Retinal pigment epithelial cell (primary cell): ENCODE measurements at regions not wholly inside any gene's neighbourhood (a gene's known extent, or its start where the extent isn't known, plus 50 kb on each side); places are given as distances from the start of the nearest gene placed in this dataset.
"Not testable (repeated sequence)": the region's sequence is repeated elsewhere in the genome, so short reads cannot be mapped to it uniquely, and the experiment has no call there.

ENCODE experiments used
- DNase-seq: peaks from one replicate; pipeline ENCODE4 v3.0.0-alpha.2; 2010; ENCODE audit warnings: low read depth
- H3K4me3 ChIP-seq: 2 replicates; pipeline ENCODE4 v1.5.1; 2011; ENCODE audit warnings: mild to moderate bottlenecking, low read length, control low read depth, moderate library complexity
- TF ChIP-seq, protein P1 (sequence below): conservative IDR thresholded peaks from 2 replicates; pipeline ENCODE4 v1.5.1; 2011; ENCODE audit warnings: low read depth, low read length, control low read depth, inconsistent platforms

DNA sequence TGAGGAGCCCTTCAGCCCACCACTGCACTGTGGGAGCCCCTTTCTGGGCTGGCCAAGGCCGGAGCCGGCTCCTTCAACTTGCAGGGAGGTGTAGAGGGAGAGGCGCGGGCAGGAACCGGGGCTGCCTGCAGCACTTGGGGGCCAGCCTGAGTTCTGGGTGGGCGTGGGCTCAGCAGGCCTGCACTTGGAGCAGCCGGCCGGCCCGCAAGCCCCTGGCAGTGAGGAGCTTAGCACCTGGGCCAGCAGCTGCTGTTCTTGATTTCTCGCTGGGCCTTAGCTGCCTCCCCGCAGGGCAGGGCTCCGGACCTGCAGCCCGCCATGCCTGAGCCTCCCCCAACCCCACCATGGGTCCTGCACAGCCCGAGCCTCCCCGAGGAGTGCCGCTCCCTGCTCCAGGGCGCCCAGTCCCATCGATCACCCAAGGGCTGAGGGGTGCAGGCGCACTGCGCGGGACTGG, 101.7 kb upstream of the ADGRB3 start:
- DNase-seq = no peak
- TF ChIP-seq, protein P1, sequence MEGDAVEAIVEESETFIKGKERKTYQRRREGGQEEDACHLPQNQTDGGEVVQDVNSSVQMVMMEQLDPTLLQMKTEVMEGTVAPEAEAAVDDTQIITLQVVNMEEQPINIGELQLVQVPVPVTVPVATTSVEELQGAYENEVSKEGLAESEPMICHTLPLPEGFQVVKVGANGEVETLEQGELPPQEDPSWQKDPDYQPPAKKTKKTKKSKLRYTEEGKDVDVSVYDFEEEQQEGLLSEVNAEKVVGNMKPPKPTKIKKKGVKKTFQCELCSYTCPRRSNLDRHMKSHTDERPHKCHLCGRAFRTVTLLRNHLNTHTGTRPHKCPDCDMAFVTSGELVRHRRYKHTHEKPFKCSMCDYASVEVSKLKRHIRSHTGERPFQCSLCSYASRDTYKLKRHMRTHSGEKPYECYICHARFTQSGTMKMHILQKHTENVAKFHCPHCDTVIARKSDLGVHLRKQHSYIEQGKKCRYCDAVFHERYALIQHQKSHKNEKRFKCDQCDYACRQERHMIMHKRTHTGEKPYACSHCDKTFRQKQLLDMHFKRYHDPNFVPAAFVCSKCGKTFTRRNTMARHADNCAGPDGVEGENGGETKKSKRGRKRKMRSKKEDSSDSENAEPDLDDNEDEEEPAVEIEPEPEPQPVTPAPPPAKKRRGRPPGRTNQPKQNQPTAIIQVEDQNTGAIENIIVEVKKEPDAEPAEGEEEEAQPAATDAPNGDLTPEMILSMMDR = no peak
- H3K4me3 ChIP-seq = no peak overlapping the region

DNA sequence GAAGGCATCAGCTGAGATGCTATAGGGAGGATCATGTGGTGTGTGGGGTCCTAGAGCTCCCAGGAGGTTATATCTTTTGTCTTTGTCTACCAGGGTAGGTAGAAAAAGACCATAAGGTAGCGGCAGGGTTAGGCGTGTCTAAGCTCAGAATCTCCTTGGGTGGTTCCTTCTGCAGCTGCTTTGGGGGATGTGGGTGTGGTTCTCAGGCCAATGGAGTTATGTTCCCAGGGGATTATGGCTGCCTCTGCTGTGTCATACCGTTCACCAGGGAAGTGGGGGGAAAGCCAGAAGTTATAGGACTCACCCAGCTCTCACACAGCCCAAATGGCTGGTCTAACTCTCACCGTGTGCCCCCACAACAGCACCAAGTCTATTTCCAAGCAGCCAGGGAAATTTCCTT, 107.4 kb upstream of the ADGRB3 start:
- no peak overlapping the region for H3K4me3 ChIP-seq
- DNase-seq = no peak
- TF ChIP-seq, protein P1 = no peak

DNA sequence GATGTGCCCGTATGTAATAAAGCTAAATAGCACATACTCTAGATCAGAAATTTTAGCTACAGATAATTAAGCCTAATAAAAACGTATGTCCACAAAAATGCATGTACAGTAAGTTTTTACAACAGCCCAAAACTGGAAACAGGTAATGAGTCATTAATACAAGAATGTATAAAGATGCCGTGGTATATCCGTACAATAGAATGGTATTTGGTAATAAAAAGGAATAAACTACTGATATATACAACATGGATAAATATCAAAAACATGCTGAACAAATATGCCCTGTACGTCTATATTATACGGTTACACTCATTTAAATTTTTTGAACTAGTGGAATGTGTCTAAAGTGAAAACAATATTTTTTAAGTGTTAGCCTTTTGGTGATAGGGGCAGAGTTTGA, 128.2 kb upstream of the ADGRB3 start:
- TF ChIP-seq, protein P1 = no peak
- no peak overlapping the region for H3K4me3 ChIP-seq
- no peak for DNase-seq

DNA sequence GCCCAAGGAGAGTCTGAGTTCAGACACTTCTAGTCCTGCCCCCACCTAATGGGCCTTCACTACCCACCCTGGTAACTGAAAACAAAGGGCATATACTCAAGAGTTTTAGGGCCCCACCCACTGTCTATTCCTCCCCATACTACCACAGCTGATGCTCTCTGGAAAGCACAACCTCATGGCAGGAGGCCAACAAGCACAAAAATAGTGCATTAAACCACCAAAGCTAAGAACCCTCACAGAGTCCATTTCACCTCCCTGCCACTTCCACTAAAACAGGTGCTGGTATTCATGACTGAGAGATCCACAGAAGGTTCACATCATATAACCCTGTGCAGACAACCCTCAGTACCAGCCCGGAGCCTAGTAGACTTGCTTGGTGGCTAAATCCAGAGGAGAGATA, 132.1 kb upstream of the ADGRB3 start:
- no peak for DNase-seq

DNA sequence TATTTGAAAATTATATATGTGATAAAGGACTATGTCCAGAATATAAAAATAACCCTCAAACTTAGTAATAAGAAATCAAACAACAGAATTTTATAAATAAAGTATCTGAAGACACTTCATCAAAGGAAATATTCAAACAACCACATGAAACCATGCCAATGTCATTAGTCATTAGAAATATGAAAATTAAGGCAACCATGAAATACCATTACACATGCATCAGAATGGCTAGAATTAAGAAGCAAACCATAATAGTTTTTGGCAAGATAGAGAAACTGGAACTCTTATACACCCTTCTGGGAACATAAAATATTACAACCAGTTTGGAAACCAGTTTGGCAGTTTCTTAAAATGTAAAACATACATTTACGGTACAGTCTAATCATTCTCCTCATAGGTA, 137.2 kb upstream of the ADGRB3 start:
- TF ChIP-seq, protein P1 = no peak
- peak; percentile 7 for DNase-seq
- no peak overlapping the region for H3K4me3 ChIP-seq

More for the DNA sequence above, 132.1 kb upstream of the ADGRB3 start:
- H3K4me3 ChIP-seq = no peak overlapping the region
- TF ChIP-seq, protein P1 = no peak

DNA sequence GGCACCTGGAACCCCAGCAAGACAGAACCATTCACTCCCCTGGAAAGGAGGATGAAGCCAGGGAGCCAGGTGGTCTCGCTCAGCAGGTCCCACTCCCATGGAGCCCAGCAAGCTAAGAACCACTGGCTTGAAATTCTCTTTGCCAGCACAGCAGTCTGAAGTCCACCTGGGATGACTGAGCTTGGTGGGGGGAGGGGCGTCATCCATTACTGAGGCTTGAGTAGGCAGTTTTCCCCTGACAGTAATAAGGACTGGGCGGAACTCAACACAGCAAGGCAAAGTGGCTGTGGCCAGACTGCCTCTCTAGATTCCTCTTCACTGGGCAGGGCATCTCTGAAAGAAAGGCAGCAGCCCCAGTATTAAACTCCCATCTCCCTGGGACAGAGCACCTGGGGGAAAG, 140.2 kb upstream of the ADGRB3 start:
- DNase-seq, H3K4me3 ChIP-seq: not testable (repeated sequence)

DNA sequence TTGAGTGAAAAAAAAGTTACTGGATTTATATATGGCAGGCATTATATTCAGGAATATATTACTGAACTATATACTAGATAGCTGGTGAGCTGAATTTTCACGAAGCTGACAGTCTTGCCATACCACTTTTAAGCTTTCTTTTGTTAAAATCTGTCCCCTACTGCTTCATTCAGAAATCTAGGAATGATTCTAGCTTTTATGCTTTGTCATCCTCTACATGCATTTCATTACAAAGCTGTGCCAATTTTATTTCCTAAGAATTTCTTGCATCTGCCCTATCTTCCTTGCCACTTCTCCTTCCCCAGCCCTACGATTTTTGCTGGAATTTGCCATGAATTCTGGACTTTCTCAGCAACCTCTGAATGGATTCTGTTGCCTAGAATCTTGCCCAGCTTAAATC, 158.5 kb upstream of the ADGRB3 start:
- no peak overlapping the region for H3K4me3 ChIP-seq
- TF ChIP-seq, protein P1 = no peak
- no peak for DNase-seq
